HCT116 (cell line): ENCODE measurements at regions not wholly inside any gene's neighbourhood (a gene's known extent, or its start where the extent isn't known, plus 50 kb on each side); places are given as distances from the start of the nearest gene placed in this dataset.

Source experiments
- EZH2 ChIP-seq: fragments of 200-600 bp; sonication (generic); IDR thresholded peaks from 2 replicates; pipeline ENCODE4 v1.6.1; 2017; ENCODE audit warnings: antibody characterized with exemption, mixed run types
- POLR2A ChIP-seq: IDR thresholded peaks from 2 replicates; pipeline ENCODE4 v1.7.0; 2011; ENCODE audit warnings: borderline replicate concordance; ENCODE audit not compliant: insufficient read depth, insufficient read length; ENCODE audit errors: extremely low read depth
- TF ChIP-seq, protein P1 (sequence below), 3 experiments: fragments of 200-600 bp in 1 of 3; sonication (generic) in 1 of 3; IDR thresholded peaks in 2 of 3; conservative IDR thresholded peaks in 1 of 3; 2 replicates each; pipeline ENCODE4 v1.5.1; 2012 to 2017; ENCODE audit warnings: low read depth in 2 of 3, low read length in 2 of 3, antibody characterized with exemption in 1 of 3, borderline replicate concordance in 1 of 3, control low read depth in 1 of 3, mild to moderate bottlenecking in 1 of 3, mixed read lengths in 1 of 3, mixed run types in 1 of 3, moderate library complexity in 1 of 3; ENCODE audit not compliant: insufficient read depth in 1 of 3
- TF ChIP-seq, protein P2 (sequence below): IDR thresholded peaks from 2 replicates; pipeline ENCODE4 v1.6.1; 2012; ENCODE audit warnings: low read depth

GRCh38 chr2:120662046-120662445, 73.6 kb upstream of the GLI2 start:
- no peak for TF ChIP-seq POLR2A
- TF ChIP-seq, protein P1, sequence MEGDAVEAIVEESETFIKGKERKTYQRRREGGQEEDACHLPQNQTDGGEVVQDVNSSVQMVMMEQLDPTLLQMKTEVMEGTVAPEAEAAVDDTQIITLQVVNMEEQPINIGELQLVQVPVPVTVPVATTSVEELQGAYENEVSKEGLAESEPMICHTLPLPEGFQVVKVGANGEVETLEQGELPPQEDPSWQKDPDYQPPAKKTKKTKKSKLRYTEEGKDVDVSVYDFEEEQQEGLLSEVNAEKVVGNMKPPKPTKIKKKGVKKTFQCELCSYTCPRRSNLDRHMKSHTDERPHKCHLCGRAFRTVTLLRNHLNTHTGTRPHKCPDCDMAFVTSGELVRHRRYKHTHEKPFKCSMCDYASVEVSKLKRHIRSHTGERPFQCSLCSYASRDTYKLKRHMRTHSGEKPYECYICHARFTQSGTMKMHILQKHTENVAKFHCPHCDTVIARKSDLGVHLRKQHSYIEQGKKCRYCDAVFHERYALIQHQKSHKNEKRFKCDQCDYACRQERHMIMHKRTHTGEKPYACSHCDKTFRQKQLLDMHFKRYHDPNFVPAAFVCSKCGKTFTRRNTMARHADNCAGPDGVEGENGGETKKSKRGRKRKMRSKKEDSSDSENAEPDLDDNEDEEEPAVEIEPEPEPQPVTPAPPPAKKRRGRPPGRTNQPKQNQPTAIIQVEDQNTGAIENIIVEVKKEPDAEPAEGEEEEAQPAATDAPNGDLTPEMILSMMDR (IDR thresholded peaks at IDR 0.05 in 2 of 3, conservative IDR thresholded peaks at IDR 0.05 in 1 of 3; ENCODE audit: borderline replicate concordance in 1 of 3, insufficient read depth in 1 of 3, low read depth in 2 of 3, low read length in 2 of 3) = no peak
- no peak for TF ChIP-seq EZH2
- TF ChIP-seq, protein P2, sequence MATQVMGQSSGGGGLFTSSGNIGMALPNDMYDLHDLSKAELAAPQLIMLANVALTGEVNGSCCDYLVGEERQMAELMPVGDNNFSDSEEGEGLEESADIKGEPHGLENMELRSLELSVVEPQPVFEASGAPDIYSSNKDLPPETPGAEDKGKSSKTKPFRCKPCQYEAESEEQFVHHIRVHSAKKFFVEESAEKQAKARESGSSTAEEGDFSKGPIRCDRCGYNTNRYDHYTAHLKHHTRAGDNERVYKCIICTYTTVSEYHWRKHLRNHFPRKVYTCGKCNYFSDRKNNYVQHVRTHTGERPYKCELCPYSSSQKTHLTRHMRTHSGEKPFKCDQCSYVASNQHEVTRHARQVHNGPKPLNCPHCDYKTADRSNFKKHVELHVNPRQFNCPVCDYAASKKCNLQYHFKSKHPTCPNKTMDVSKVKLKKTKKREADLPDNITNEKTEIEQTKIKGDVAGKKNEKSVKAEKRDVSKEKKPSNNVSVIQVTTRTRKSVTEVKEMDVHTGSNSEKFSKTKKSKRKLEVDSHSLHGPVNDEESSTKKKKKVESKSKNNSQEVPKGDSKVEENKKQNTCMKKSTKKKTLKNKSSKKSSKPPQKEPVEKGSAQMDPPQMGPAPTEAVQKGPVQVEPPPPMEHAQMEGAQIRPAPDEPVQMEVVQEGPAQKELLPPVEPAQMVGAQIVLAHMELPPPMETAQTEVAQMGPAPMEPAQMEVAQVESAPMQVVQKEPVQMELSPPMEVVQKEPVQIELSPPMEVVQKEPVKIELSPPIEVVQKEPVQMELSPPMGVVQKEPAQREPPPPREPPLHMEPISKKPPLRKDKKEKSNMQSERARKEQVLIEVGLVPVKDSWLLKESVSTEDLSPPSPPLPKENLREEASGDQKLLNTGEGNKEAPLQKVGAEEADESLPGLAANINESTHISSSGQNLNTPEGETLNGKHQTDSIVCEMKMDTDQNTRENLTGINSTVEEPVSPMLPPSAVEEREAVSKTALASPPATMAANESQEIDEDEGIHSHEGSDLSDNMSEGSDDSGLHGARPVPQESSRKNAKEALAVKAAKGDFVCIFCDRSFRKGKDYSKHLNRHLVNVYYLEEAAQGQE = no peak
